Fibroblast of lung (primary cell): ENCODE measurements at regions not wholly inside any gene's neighbourhood (a gene's known extent, or its start where the extent isn't known, plus 50 kb on each side); places are given as distances from the start of the nearest gene placed in this dataset.

Experiments used
- DNase-seq, 2 donors: peaks; one replicate each; pipeline versions ENCODE4 v3.0.0 to v3.0.0-alpha.2; 2010; ENCODE audit warnings: low read depth in 2 of 2
- H2AFZ ChIP-seq: 2 replicates; pipeline ENCODE4 v1.5.1; 2012; ENCODE audit warnings: low read length, control low read depth, inconsistent platforms
- H3K27ac ChIP-seq: 2 replicates; pipeline ENCODE4 v1.5.1; 2011; ENCODE audit warnings: low read length, control low read depth; ENCODE audit not compliant: insufficient read depth
- H3K27me3 ChIP-seq: 2 replicates; pipeline ENCODE4 v1.5.1; 2011; ENCODE audit warnings: mild to moderate bottlenecking, low read length; ENCODE audit not compliant: control insufficient read depth, insufficient read depth
- H3K36me3 ChIP-seq: 2 replicates; pipeline ENCODE4 v1.5.1; 2011; ENCODE audit warnings: low read length; ENCODE audit not compliant: control insufficient read depth, insufficient read depth
- H3K4me1 ChIP-seq: 2 replicates; pipeline ENCODE4 v1.5.1; 2011; ENCODE audit warnings: low read length; ENCODE audit not compliant: control insufficient read depth, insufficient read depth; ENCODE audit errors: extremely low read depth
- H3K4me2 ChIP-seq: 2 replicates; pipeline ENCODE4 v1.5.1; 2011; ENCODE audit warnings: low read length, control low read depth; ENCODE audit not compliant: insufficient read depth; ENCODE audit errors: extremely low read depth
- H3K4me3 ChIP-seq, 4 experiments: fragments of 200-600 bp in 1 of 4; sonication (generic) in 1 of 4; replicated peaks in 1 of 4; 2 replicates each; pipeline ENCODE4 v1.5.1; 2011 to 2016; ENCODE audit warnings: low read length in 4 of 4, low read depth in 3 of 4, mild to moderate bottlenecking in 3 of 4, control low read depth in 2 of 4, inconsistent platforms in 1 of 4, mixed read lengths in 1 of 4; ENCODE audit not compliant: insufficient read depth in 1 of 4; ENCODE audit errors: control extremely low read depth in 1 of 4
- H3K79me2 ChIP-seq: 2 replicates; pipeline ENCODE4 v1.5.1; 2012; ENCODE audit warnings: mild to moderate bottlenecking, low read length, inconsistent platforms; ENCODE audit not compliant: control insufficient read depth, insufficient read depth
- H3K9ac ChIP-seq: 2 replicates; pipeline ENCODE4 v1.5.1; 2011; ENCODE audit warnings: mild to moderate bottlenecking, low read length, control low read depth; ENCODE audit not compliant: insufficient read depth
- H3K9me3 ChIP-seq: 2 replicates; pipeline ENCODE4 v1.5.1; 2012; ENCODE audit warnings: low read depth, low read length; ENCODE audit not compliant: control insufficient read depth, insufficient read depth
- H4K20me1 ChIP-seq: 2 replicates; pipeline ENCODE4 v1.5.1; 2011; ENCODE audit warnings: low read length; ENCODE audit not compliant: control insufficient read depth, insufficient read depth; ENCODE audit errors: extremely low read depth
- EZH2 ChIP-seq: IDR thresholded peaks from 2 replicates; pipeline ENCODE4 v1.5.1; 2012; ENCODE audit warnings: low read length, control low read depth, mild to moderate bottlenecking; ENCODE audit errors: missing control alignments
- TF ChIP-seq, protein P1 (sequence below), 2 donors: IDR thresholded peaks in 1 of 2; conservative IDR thresholded peaks in 1 of 2; 1 replicate in 1 of 2; 2 replicates in 1 of 2; pipeline ENCODE4 v1.5.1; 2011 to 2012; ENCODE audit warnings: low read length in 2 of 2, control low read depth in 1 of 2, inconsistent platforms in 1 of 2, low read depth in 1 of 2, mild to moderate bottlenecking in 1 of 2

DNA sequence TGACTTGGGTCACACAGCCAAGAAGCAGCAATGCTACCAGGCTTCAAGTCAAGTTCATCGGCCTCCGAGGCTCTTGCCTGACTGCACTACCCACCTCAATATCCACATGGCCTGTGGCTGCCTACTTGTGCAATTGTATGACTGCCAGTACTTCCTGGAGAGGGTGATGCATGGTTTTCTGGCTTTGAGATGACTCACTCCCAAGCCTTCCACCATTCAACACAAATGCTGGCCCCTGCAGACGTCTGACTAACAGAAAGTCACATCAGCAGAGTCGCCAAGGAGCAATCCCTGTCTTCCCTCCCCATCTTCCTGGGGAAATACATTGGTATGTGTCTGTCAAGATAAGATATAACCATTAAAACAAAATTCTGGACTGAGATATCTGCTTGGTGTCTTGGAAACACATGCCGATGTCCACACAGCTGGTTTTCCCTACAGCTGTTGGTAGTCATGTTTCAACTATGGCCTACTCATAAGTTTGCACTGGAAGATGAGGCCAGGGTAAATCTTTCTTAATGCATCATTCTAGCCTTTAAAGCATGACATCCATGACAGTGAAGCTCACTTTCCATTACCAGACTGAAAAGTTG is 79.6 kb upstream of the SPATA12 start:
- Histone ChIP-seq H3K9ac (no peak overlapping the region), H4K20me1 (no peaks in the 10 kb centered on the region), H3K27me3 (no peaks in the 10 kb centered on the region), H3K36me3 (no peaks in the 10 kb centered on the region), H3K79me2 (no peaks in the 10 kb centered on the region), H3K4me1 (peaks cover 14% of the 10 kb centered on the region), H3K4me3 (no peak overlapping the region), H3K27ac (peak overlapping the region; percentile 79), H3K9me3 (no peaks in the 10 kb centered on the region), H3K4me2 (peak overlapping the region; percentile 62), H2AFZ (no peak overlapping the region)
- DNase-seq, result peak; percentile 99
- no peak for TF ChIP-seq EZH2
- TF ChIP-seq, protein P1, sequence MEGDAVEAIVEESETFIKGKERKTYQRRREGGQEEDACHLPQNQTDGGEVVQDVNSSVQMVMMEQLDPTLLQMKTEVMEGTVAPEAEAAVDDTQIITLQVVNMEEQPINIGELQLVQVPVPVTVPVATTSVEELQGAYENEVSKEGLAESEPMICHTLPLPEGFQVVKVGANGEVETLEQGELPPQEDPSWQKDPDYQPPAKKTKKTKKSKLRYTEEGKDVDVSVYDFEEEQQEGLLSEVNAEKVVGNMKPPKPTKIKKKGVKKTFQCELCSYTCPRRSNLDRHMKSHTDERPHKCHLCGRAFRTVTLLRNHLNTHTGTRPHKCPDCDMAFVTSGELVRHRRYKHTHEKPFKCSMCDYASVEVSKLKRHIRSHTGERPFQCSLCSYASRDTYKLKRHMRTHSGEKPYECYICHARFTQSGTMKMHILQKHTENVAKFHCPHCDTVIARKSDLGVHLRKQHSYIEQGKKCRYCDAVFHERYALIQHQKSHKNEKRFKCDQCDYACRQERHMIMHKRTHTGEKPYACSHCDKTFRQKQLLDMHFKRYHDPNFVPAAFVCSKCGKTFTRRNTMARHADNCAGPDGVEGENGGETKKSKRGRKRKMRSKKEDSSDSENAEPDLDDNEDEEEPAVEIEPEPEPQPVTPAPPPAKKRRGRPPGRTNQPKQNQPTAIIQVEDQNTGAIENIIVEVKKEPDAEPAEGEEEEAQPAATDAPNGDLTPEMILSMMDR (conservative IDR thresholded peaks at IDR 0.05 in 1 of 2, IDR thresholded peaks at IDR 0.05 in 1 of 2; ENCODE audit: low read depth in 1 of 2, low read length in 2 of 2), result no peak

DNA sequence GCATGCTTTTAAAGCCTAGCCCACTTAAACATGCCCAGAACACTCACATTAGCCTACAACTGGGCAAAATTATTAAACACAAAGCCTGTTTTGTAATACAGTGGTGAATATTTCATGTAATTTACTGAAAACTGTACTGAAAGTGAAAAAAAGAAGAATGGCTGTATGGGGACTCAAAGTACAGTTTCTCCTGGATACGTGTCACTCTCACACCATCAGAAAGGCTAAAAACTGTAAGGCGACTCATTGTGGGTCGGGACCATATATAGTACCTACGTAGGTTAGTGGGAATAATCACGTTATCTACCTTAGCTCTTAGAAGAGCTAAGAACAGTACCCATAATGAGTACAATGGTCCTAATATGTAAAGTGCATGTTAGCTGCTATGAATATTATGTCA is 80.2 kb upstream of the SPATA12 start:
- H3K9ac ChIP-seq, result no peak overlapping the region

DNA sequence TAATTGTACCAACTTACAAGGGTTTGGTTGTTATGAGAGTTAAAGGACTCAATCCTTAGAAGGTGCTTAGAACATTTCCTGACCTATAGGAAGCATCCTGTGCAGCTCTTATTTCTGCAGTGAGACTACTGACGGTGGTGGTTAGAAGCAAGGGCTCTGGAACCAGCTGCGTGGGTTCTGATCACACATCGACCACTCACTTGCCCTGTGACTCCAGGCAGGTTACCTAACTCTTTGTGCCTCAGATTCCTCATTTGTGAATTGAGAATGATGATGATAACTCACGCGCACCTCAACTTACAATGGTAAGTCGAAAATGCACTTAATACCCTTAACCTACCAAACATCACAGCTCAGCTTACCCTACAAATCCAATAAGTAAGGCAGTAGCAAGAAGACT is 80.7 kb upstream of the SPATA12 start:
- Histone ChIP-seq H3K9me3 (no peaks in the 10 kb centered on the region), H3K9ac (no peak overlapping the region), H3K36me3 (no peaks in the 10 kb centered on the region), H3K4me1 (peaks cover 12% of the 10 kb centered on the region), H3K27me3 (no peaks in the 10 kb centered on the region), H3K4me3 (no peak overlapping the region), H2AFZ (no peak overlapping the region), H3K27ac (no peak overlapping the region), H4K20me1 (no peaks in the 10 kb centered on the region), H3K79me2 (no peaks in the 10 kb centered on the region), H3K4me2 (no peak overlapping the region)
- TF ChIP-seq EZH2, result no peak
- TF ChIP-seq, protein P1 (conservative IDR thresholded peaks at IDR 0.05 in 1 of 2, IDR thresholded peaks at IDR 0.05 in 1 of 2; ENCODE audit: low read depth in 1 of 2, low read length in 2 of 2), result no peak
- DNase-seq, result no peak

More for the DNA sequence above, 80.2 kb upstream of the SPATA12 start:
- Histone ChIP-seq H3K4me3 (no peak overlapping the region), H3K27me3 (no peaks in the 10 kb centered on the region), H3K79me2 (no peaks in the 10 kb centered on the region), H3K27ac (peak overlapping the region; percentile 79), H2AFZ (no peak overlapping the region), H4K20me1 (no peaks in the 10 kb centered on the region), H3K4me1 (peaks cover 12% of the 10 kb centered on the region), H3K4me2 (no peak overlapping the region), H3K9me3 (no peaks in the 10 kb centered on the region), H3K36me3 (no peaks in the 10 kb centered on the region)
- TF ChIP-seq, protein P1 (conservative IDR thresholded peaks at IDR 0.05 in 1 of 2, IDR thresholded peaks at IDR 0.05 in 1 of 2; ENCODE audit: low read depth in 1 of 2, low read length in 2 of 2), result no peak
- no peak for TF ChIP-seq EZH2
- DNase-seq, result no peak
